ENCODE measurements at regions not wholly inside any gene's neighbourhood (a gene's known extent, or its start where the extent isn't known, plus 50 kb on each side); places are given as distances from the start of the nearest gene placed in this dataset.

GRCh38 chr1:191668525-191668924 is 489.7 kb upstream of the RGS18 start:
- Mint-ChIP-seq H3K27ac (no peak overlapping the region), H3K36me3 (no peaks in the 10 kb centered on the region), H3K9me3 (ENCODE audit: low read depth) (peaks cover 8% of the 10 kb centered on the region), H3K4me1 (no peaks in the 10 kb centered on the region), H3K4me3 (no peak overlapping the region), H3K27me3 (no peaks in the 10 kb centered on the region)
- ATAC-seq (no peak), DNase-seq (no peak)
- CTCF ChIA-PET = no interaction called here

DNA sequence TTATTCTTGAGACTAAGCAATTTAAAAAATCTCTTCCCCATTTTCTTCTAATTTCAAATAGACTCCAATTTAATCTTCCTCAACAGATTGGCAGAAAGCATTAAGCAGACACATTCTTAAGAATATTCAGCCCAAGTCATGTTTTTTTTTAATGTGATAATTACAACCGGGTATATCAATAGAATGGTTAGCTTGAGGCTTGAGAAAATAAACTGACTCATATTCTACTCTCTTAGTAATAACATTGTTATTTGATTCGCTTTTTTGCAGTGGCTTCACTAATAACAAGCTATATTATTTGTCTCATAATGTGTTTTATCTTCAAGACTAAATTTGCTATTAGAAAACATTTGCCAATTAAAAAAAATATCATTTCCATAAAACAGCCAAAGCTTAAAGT is 488.6 kb upstream of the RGS18 start:
- no peak for ATAC-seq
- CTCF ChIA-PET = no interaction called here
- no peaks in the 10 kb centered on the region for H3K27me3 Mint-ChIP-seq

GRCh38 chr1:191671236-191671635 is 487.0 kb upstream of the RGS18 start:
- ATAC-seq = no peak
- Mint-ChIP-seq H3K36me3 (no peaks in the 10 kb centered on the region), H3K27ac (no peak overlapping the region), H3K4me3 (no peak overlapping the region), H3K9me3 (ENCODE audit: low read depth) (peaks cover 8% of the 10 kb centered on the region), H3K4me1 (no peaks in the 10 kb centered on the region), H3K27me3 (no peaks in the 10 kb centered on the region)
- no peak for DNase-seq
- CTCF ChIA-PET = no interaction called here

More for the DNA sequence above, 488.6 kb upstream of the RGS18 start:
- Mint-ChIP-seq H3K27ac (no peak overlapping the region), H3K4me1 (no peaks in the 10 kb centered on the region), H3K36me3 (no peaks in the 10 kb centered on the region), H3K4me3 (no peak overlapping the region), H3K9me3 (ENCODE audit: low read depth) (peaks cover 8% of the 10 kb centered on the region)
- no peak for DNase-seq

DNA sequence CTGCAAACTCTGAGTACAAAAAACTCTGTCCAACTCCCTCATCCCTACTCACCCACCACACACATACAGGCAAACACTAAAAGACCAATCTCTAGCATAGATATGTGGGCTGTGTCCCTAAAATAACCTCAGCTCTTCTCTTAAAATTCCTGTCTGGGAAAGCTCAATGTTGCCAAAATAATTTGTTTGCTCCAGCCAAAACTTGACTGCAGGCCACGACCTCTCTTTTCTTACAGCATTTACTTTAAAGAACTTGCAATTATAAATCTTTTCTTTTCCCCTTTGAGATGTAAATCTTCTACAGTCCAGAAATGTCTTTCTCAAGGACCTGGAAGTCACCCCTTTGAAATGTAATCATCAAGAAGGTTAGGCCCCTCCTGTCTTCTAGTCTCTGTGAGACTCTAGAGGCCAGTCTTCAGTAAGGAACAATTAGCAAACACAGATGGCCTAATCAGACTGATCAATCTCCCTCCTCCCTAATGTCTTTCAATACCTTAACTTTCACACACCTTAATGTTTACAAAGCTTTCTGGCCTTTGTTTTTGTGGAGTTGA is 483.6 kb upstream of the RGS18 start:
- H3K4me1 Mint-ChIP-seq = no peaks in the 10 kb centered on the region
- ATAC-seq = no peak
- H3K27me3 Mint-ChIP-seq = no peaks in the 10 kb centered on the region
- H3K4me3 Mint-ChIP-seq = no peak overlapping the region
- H3K9me3 Mint-ChIP-seq (ENCODE audit: low read depth) = peaks cover 2% of the 10 kb centered on the region
- CTCF ChIA-PET = no interaction called here
- H3K36me3 Mint-ChIP-seq = no peaks in the 10 kb centered on the region
- no peak for DNase-seq
- H3K27ac Mint-ChIP-seq = no peak overlapping the region

DNA sequence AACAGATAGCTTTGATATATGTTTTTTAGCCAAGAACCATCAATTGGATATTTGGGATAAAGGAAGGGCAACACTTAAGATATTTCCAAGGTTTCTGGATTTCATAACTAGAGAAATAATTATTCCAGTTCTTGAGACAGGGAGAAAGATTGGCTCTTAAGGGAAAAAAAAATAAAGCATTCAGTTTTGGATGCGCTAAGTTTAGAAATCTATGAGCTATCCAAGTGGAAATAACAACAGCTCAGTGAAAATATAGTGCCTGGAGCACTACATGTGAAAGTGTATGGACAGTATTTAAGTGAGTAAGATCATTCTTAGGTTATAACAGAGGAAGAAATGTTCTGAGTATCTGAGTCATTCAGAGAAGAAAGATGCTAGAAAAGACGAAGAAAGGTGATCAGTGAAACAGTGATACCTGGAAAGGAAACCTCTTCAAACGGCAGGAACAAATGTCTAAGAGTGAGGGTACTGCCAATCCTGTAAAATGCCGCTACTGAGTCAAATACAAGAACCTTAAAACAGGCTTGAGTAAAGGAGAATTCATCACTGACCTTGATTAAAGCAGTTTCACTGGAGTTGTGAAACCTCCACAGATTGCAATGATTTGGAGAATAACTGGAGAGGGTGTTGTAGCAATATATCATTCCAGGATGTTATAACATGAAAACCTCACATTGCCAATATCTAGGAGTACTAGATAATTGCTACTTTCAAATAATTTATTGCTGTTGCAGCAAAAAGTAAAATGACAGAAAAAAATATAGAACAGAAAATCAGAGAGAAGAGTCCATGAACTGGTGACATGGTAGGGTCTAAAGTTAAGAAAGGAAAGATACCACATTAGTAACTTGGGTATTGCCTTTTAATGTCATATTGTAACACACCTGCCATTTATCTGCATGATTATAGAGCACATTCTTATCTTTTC is 482.1 kb upstream of the RGS18 start:
- Mint-ChIP-seq H3K27me3 (no peaks in the 10 kb centered on the region), H3K27ac (no peak overlapping the region), H3K36me3 (no peaks in the 10 kb centered on the region), H3K4me1 (no peaks in the 10 kb centered on the region), H3K9me3 (ENCODE audit: low read depth) (peaks cover 2% of the 10 kb centered on the region), H3K4me3 (no peak overlapping the region)
- CTCF ChIA-PET = no interaction called here
- ATAC-seq (no peak), DNase-seq (no peak)

GRCh38 chr1:191685669-191686068 is 472.6 kb upstream of the RGS18 start:
- no peaks in the 10 kb centered on the region for H3K27me3 Mint-ChIP-seq
- CTCF ChIA-PET = no interaction called here
- DNase-seq (no peak), ATAC-seq (no peak)
- H3K36me3 Mint-ChIP-seq = no peaks in the 10 kb centered on the region
- no peak overlapping the region for H3K4me3 Mint-ChIP-seq
- no peaks in the 10 kb centered on the region for H3K4me1 Mint-ChIP-seq
- H3K9me3 Mint-ChIP-seq (ENCODE audit: low read depth) = peaks cover 2% of the 10 kb centered on the region
- H3K27ac Mint-ChIP-seq = no peak overlapping the region

GRCh38 chr1:191687721-191688120 is 470.5 kb upstream of the RGS18 start:
- ATAC-seq (no peak), DNase-seq (no peak)
- CTCF ChIA-PET = no interaction called here
- peaks cover 2% of the 10 kb centered on the region for H3K9me3 Mint-ChIP-seq (ENCODE audit: low read depth)
- no peak overlapping the region for H3K27ac Mint-ChIP-seq
- H3K36me3 Mint-ChIP-seq = no peaks in the 10 kb centered on the region
- no peaks in the 10 kb centered on the region for H3K4me1 Mint-ChIP-seq
- H3K27me3 Mint-ChIP-seq = no peaks in the 10 kb centered on the region
- H3K4me3 Mint-ChIP-seq = no peak overlapping the region

GRCh38 chr1:191690931-191691330 is 467.3 kb upstream of the RGS18 start:
- ATAC-seq = no peak
- Mint-ChIP-seq H3K9me3 (ENCODE audit: low read depth) (peaks cover 4% of the 10 kb centered on the region), H3K27me3 (no peaks in the 10 kb centered on the region), H3K27ac (no peak overlapping the region), H3K36me3 (no peaks in the 10 kb centered on the region), H3K4me3 (no peak overlapping the region), H3K4me1 (no peaks in the 10 kb centered on the region)
- CTCF ChIA-PET = interaction anchor here (0.6 kb wide), 1 partner anchor 119 kb away, joined by 3 read pairs; no protein-coding TSS in a partner anchor
- no peak for DNase-seq

GRCh38 chr1:191693797-191694196 is 464.5 kb upstream of the RGS18 start:
- ATAC-seq = no peak
- Mint-ChIP-seq H3K27me3 (no peaks in the 10 kb centered on the region), H3K27ac (no peak overlapping the region), H3K9me3 (ENCODE audit: low read depth) (peaks cover 4% of the 10 kb centered on the region), H3K36me3 (no peaks in the 10 kb centered on the region), H3K4me3 (no peak overlapping the region), H3K4me1 (no peaks in the 10 kb centered on the region)
- DNase-seq = no peak
- CTCF ChIA-PET = no interaction called here

GRCh38 chr1:191695865-191696264 is 462.4 kb upstream of the RGS18 start:
- Mint-ChIP-seq H3K4me3 (no peak overlapping the region), H3K36me3 (no peaks in the 10 kb centered on the region), H3K9me3 (ENCODE audit: low read depth) (peaks cover 7% of the 10 kb centered on the region), H3K27ac (no peak overlapping the region), H3K27me3 (no peaks in the 10 kb centered on the region), H3K4me1 (no peaks in the 10 kb centered on the region)
- CTCF ChIA-PET = no interaction called here
- no peak for ATAC-seq
- no peak for DNase-seq

GRCh38 chr1:191696354-191696753 is 461.9 kb upstream of the RGS18 start:
- DNase-seq = no peak
- CTCF ChIA-PET = no interaction called here
- Mint-ChIP-seq H3K27me3 (no peaks in the 10 kb centered on the region), H3K4me1 (no peaks in the 10 kb centered on the region), H3K4me3 (no peak overlapping the region), H3K36me3 (no peaks in the 10 kb centered on the region), H3K27ac (no peak overlapping the region), H3K9me3 (ENCODE audit: low read depth) (peaks cover 7% of the 10 kb centered on the region)
- no peak for ATAC-seq

DNA sequence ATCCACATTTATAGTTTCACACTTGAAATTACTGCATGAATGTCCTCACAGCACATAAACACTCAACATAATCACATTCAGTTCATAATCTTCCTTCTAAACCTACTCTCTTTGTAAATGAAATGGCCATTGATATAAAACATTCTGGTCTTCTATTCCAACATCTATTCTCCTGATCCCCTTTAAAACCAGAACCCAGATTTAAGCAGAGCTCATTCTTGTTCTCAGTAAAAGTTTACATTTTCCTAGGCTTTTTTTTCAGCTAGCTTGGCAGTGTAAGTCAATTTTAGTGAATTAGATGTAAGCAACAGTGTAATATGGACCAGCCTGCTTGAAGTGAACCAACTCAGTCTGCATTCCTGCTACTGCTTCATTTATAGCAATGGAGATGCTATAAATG is 460.7 kb upstream of the RGS18 start:
- no peak for DNase-seq
- Mint-ChIP-seq H3K27ac (no peak overlapping the region), H3K4me1 (no peaks in the 10 kb centered on the region), H3K36me3 (no peaks in the 10 kb centered on the region), H3K4me3 (no peak overlapping the region), H3K9me3 (ENCODE audit: low read depth) (peaks cover 7% of the 10 kb centered on the region), H3K27me3 (no peaks in the 10 kb centered on the region)
- CTCF ChIA-PET = no interaction called here
- no peak for ATAC-seq

GRCh38 chr1:191698246-191698645 is 460.0 kb upstream of the RGS18 start:
- Mint-ChIP-seq H3K4me1 (no peaks in the 10 kb centered on the region), H3K36me3 (no peaks in the 10 kb centered on the region), H3K9me3 (ENCODE audit: low read depth) (peaks cover 7% of the 10 kb centered on the region), H3K27me3 (no peaks in the 10 kb centered on the region), H3K4me3 (no peak overlapping the region), H3K27ac (no peak overlapping the region)
- ATAC-seq = no peak
- no peak for DNase-seq
- CTCF ChIA-PET = no interaction called here

DNA sequence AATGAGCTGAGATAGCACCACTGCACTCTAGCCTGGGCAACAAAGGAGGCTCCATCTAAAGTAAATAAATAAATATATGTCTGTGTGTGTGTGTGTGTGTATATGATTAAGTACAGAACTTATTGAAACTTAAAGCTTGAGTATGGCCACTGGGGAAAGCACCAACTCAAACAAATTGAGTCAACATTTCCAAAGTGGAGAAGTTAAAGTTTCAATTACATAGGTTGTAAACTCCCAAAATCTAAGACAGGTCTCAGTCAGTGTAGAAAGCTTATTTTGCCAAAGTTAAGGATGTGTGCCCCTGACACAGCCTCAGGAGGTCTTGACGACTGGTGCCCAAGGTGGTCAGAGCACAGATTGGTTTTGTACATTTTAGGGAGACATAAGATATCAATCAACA is 458.9 kb upstream of the RGS18 start:
- Mint-ChIP-seq H3K4me3 (no peak overlapping the region), H3K27ac (no peak overlapping the region), H3K27me3 (no peaks in the 10 kb centered on the region), H3K9me3 (ENCODE audit: low read depth) (peaks cover 3% of the 10 kb centered on the region), H3K4me1 (no peaks in the 10 kb centered on the region), H3K36me3 (no peaks in the 10 kb centered on the region)
- no peak for DNase-seq
- ATAC-seq = no peak
- CTCF ChIA-PET = no interaction called here

All from activated CD8-positive, alpha-beta memory T cell treated with anti-CD3 and anti-CD28 coated beads, Interleukin-2, amount 10 ng/mL, durations not matched to agents 7 days and 5 days (primary cell).